Tibial nerve (tissue), 3 donors: ENCODE measurements at regions not wholly inside any gene's neighbourhood (a gene's known extent, or its start where the extent isn't known, plus 50 kb on each side); places are given as distances from the start of the nearest gene placed in this dataset.

Experiments
- CTCF ChIP-seq, 5 experiments: fragments of 200-600 bp in 3 of 5; fragments of 450-650 bp in 2 of 5; sonication (generic) in 3 of 5; IDR thresholded peaks; one replicate each; pipeline ENCODE4 v1.5.1; 2016 to 2019; ENCODE audit warnings: antibody characterized with exemption in 5 of 5, mild to moderate bottlenecking in 3 of 5, moderate library complexity in 2 of 5
- POLR2A ChIP-seq, 2 donors: fragments of 450-650 bp; IDR thresholded peaks; one replicate each; pipeline ENCODE4 v1.6.1; 2017; ENCODE audit warnings: antibody characterized with exemption in 2 of 2, mild to moderate bottlenecking in 2 of 2, moderate library complexity in 2 of 2

GRCh38 chr2:116687371-116687770, 1127.1 kb upstream of the DDX18 start:
- TF ChIP-seq CTCF (IDR thresholded peaks at IDR 0.05) (no peak), POLR2A (IDR thresholded peaks at IDR 0.05) (no peak)
